B cell (primary cell): ENCODE measurements at regions not wholly inside any gene's neighbourhood (a gene's known extent, or its start where the extent isn't known, plus 50 kb on each side); places are given as distances from the start of the nearest gene placed in this dataset.
"Not testable (repeated sequence)": the region's sequence is repeated elsewhere in the genome, so short reads cannot be mapped to it uniquely, and the experiment has no call there.

Experiments
- ATAC-seq: fragments of 200-7000 bp; cut with Tn5 transposase; one replicate; pipeline ENCODE4 v1.10.0; 2021; ENCODE audit warnings: low read depth, mild to moderate bottlenecking, moderate number of reproducible peaks, moderate library complexity
- CTCF ChIA-PET: fragments of 350-600 bp; sonication (Branson Sonifier 250); formaldehyde crosslinking; loops from one replicate; lab custom pipeline; 2021; ENCODE audit warnings: antibody characterized with exemption, inconsistent platforms; lab: Charles Lee
- POLR2A ChIA-PET: fragments of 350-600 bp; sonication (Branson Sonifier 250); formaldehyde crosslinking; loops from one replicate; lab custom pipeline; 2021; ENCODE audit warnings: antibody characterized with exemption; lab: Charles Lee
- DNase-seq: peaks from one replicate; pipeline ENCODE4 v3.0.0; 2013
- H2AFZ ChIP-seq: 2 replicates; pipeline ENCODE4 v1.6.1; 2012; ENCODE audit warnings: mild to moderate bottlenecking, low read depth, low read length; ENCODE audit not compliant: insufficient read depth, poor library complexity, severe bottlenecking
- H3K27ac ChIP-seq, 2 donors: 1 replicate in 1 of 2; 2 replicates in 1 of 2; pipeline ENCODE4 v1.5.1; 2012 to 2013; ENCODE audit warnings: low read length in 2 of 2, mild to moderate bottlenecking in 2 of 2, moderate library complexity in 1 of 2
- H3K27me3 ChIP-seq, 4 experiments: fragments of 200-600 bp in 1 of 4; sonication (generic) in 1 of 4; replicated peaks in 1 of 4; 1 replicate in 2 of 4; 2 replicates in 2 of 4; pipeline versions ENCODE4 v1.6.1 to v1.7.0; 2013 to 2016; ENCODE audit warnings: low read length in 3 of 4, mild to moderate bottlenecking in 2 of 4, mixed read lengths in 1 of 4, moderate library complexity in 1 of 4; ENCODE audit not compliant: insufficient read depth in 4 of 4, control insufficient read depth in 3 of 4; ENCODE audit errors: control extremely low read depth in 1 of 4
- H3K36me3 ChIP-seq, 2 experiments: replicated peaks in 1 of 2; 1 replicate in 1 of 2; 2 replicates in 1 of 2; pipeline versions ENCODE4 v1.6.1 to v1.7.1; 2013; ENCODE audit warnings: low read length in 1 of 2; ENCODE audit not compliant: insufficient read depth in 2 of 2, control insufficient read depth in 1 of 2; ENCODE audit errors: control extremely low read depth in 1 of 2, extremely low read depth in 1 of 2
- H3K4me1 ChIP-seq, 2 donors: fragments of 200-600 bp in 1 of 2; sonication (generic) in 1 of 2; 1 replicate in 1 of 2; 2 replicates in 1 of 2; pipeline versions ENCODE4 v1.5.1 to v1.6.1; 2013 to 2017; ENCODE audit warnings: low read length in 2 of 2; ENCODE audit not compliant: control insufficient read depth in 2 of 2, insufficient read depth in 2 of 2
- H3K4me2 ChIP-seq: replicated peaks from 2 replicates; pipeline ENCODE3; 2012; ENCODE audit warnings: mild to moderate bottlenecking, low read depth, low read length; ENCODE audit not compliant: poor library complexity, severe bottlenecking
- H3K4me3 ChIP-seq, 5 experiments: fragments of 200-600 bp in 1 of 5; sonication (generic) in 1 of 5; 1 replicate in 3 of 5; 2 replicates in 2 of 5; pipeline versions ENCODE4 v1.5.1 to v1.7.0; 2011 to 2016; ENCODE audit warnings: low read length in 4 of 5, mild to moderate bottlenecking in 4 of 5, low read depth in 2 of 5, control low read depth in 1 of 5, moderate library complexity in 1 of 5; ENCODE audit not compliant: insufficient read depth in 1 of 5; ENCODE audit errors: control extremely low read depth in 1 of 5, extremely low read depth in 1 of 5
- H3K79me2 ChIP-seq: fragments of 200-600 bp; sonication (generic); one replicate; pipeline ENCODE4 v1.6.0; 2016; ENCODE audit warnings: low read length; ENCODE audit not compliant: control insufficient read depth, insufficient read depth
- H3K9ac ChIP-seq: fragments of 200-600 bp; sonication (generic); 2 replicates; pipeline ENCODE4 v1.6.1; 2017; ENCODE audit warnings: mild to moderate bottlenecking, low read length, moderate library complexity
- H3K9me3 ChIP-seq, 3 donors: one replicate each; pipeline versions ENCODE4 v1.6.1 to v1.7.1; 2013; ENCODE audit warnings: low read length in 2 of 3; ENCODE audit not compliant: control insufficient read depth in 2 of 3, insufficient read depth in 1 of 3; ENCODE audit errors: control extremely low read depth in 1 of 3
- H4K20me1 ChIP-seq: 2 replicates; pipeline ENCODE4 v1.6.0; 2012; ENCODE audit warnings: mild to moderate bottlenecking, low read length; ENCODE audit not compliant: insufficient read depth, control insufficient read depth, poor library complexity, severe bottlenecking
- H3K27ac Mint-ChIP-seq: one replicate; pipeline ENCODE4 v1.8.0; 2021; ENCODE audit warnings: mixed read lengths
- H3K27me3 Mint-ChIP-seq: one replicate; pipeline ENCODE4 v1.8.0; 2021; ENCODE audit warnings: mixed read lengths
- H3K4me1 Mint-ChIP-seq: one replicate; pipeline ENCODE4 v1.8.0; 2021; ENCODE audit warnings: mixed read lengths
- H3K4me3 Mint-ChIP-seq: one replicate; pipeline ENCODE4 v1.8.0; 2021; ENCODE audit warnings: mixed read lengths
- H3K9me3 Mint-ChIP-seq: one replicate; pipeline ENCODE4 v1.8.0; 2022; ENCODE audit warnings: mixed read lengths; ENCODE audit not compliant: insufficient read depth
- EZH2 ChIP-seq: IDR thresholded peaks from 2 replicates; pipeline ENCODE4 v1.6.1; 2012; ENCODE audit warnings: borderline replicate concordance, low read depth, mild to moderate bottlenecking, moderate library complexity, low read length; ENCODE audit not compliant: insufficient read depth, poor library complexity, severe bottlenecking
- whole genome bisulfite sequencing: methylation state at CpG from one replicate; pipeline ENCODE4 v1.1.5; 2013; ENCODE audit warnings: missing lambda C conversion rate; ENCODE audit not compliant: insufficient coverage; 5-methylcytosine and 5-hydroxymethylcytosine counted together
- intact Hi-C: fragments of 100-400 bp; cut with micrococcal nuclease; formaldehyde crosslinking; loops from one replicate; pipeline ENCODE4 v1.10.0; 2022
- TF ChIP-seq, protein P1 (sequence below): fragments of 200-600 bp; IDR thresholded peaks from one replicate; pipeline ENCODE4 v1.8.0; 2022; ENCODE audit warnings: antibody characterized with exemption, mild to moderate bottlenecking

DNA sequence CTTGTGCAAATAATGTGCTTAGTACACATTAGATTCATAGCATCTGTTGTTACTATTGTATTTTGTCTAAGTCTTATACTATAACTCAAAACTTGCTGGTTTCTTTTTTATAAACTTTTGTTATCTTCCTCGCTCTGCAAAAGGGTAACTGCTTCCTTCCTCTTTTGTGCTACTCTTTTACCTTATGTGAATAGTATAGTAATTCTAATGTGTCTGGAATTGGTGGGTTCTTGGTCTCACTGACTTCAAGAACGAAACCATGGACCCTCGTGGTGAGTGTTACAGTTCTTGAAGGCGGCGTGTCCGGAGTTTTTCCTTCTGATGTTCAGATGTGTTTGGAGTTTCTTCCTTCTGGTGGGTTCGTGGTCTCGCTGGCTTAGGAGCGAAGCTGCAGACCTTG lies 563.1 kb upstream of the LUZP2 start:
- WGBS = 15% methylated on average over 5 of the region's 9 CpGs
- Histone ChIP-seq H3K9ac (no peak overlapping the region), H3K4me1 (no peaks in the 10 kb centered on the region), H3K4me2 (no peak overlapping the region), H3K9me3 (peaks cover 0 to 3% (median 0%) of the 10 kb centered on the region in 3 donors), H3K27ac (no peak overlapping the region), H3K27me3 (no peaks in the 10 kb centered on the region), H4K20me1 (no peaks in the 10 kb centered on the region), H3K36me3 (no peaks in the 10 kb centered on the region), H2AFZ (peak overlapping the region; percentile 38), H3K79me2 (no peaks in the 10 kb centered on the region), H3K4me3 (no peak overlapping the region)
- H3K4me1 Mint-ChIP-seq = peaks cover 2% of the 10 kb centered on the region
- intact Hi-C loops = no loop called here
- TF ChIP-seq EZH2 = no peak
- TF ChIP-seq, protein P1, sequence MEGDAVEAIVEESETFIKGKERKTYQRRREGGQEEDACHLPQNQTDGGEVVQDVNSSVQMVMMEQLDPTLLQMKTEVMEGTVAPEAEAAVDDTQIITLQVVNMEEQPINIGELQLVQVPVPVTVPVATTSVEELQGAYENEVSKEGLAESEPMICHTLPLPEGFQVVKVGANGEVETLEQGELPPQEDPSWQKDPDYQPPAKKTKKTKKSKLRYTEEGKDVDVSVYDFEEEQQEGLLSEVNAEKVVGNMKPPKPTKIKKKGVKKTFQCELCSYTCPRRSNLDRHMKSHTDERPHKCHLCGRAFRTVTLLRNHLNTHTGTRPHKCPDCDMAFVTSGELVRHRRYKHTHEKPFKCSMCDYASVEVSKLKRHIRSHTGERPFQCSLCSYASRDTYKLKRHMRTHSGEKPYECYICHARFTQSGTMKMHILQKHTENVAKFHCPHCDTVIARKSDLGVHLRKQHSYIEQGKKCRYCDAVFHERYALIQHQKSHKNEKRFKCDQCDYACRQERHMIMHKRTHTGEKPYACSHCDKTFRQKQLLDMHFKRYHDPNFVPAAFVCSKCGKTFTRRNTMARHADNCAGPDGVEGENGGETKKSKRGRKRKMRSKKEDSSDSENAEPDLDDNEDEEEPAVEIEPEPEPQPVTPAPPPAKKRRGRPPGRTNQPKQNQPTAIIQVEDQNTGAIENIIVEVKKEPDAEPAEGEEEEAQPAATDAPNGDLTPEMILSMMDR = no peak
- DNase-seq = no peak
- no peaks in the 10 kb centered on the region for H3K9me3 Mint-ChIP-seq
- no peak for ATAC-seq
- H3K27ac Mint-ChIP-seq = no peak overlapping the region
- H3K27me3 Mint-ChIP-seq = no peaks in the 10 kb centered on the region
- ChIA-PET CTCF (no interaction called here), POLR2A (no interaction called here)
- peak overlapping the region; percentile 35 for H3K4me3 Mint-ChIP-seq

DNA sequence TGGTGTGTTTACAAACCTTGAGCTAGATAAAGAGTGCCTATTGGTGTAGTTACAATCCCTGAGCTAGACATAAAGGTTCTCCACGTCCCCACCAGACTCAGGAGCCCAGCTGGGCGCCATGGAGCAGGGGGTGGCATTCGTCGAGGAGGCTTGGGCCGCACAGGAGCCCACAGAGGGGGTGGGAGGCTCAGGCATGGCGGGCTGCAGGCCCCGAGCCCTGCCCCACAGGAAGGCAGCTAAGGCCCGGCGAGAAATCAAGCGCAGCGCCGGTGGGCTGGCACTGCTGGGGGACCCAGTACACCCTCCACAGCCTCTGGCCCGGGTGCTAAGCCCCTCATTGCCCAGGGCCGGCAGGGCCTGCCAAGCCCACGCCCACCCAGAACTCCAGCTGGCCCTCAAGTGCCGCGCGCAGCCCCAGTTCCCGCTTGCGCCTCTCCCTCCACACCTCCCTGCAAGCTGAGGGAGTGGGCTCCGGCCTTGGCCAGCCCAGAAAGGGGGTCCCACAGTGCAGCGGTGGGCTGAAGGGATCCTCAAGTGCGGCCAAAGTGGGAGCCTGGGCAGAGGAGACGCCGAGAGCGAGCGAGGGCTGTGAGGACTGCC lies 562.1 kb upstream of the LUZP2 start:
- intact Hi-C loops, ATAC-seq, H3K9me3 Mint-ChIP-seq, H3K79me2 ChIP-seq, H3K27me3 Mint-ChIP-seq, H4K20me1 ChIP-seq, H3K9ac ChIP-seq, H3K27ac Mint-ChIP-seq, H3K9me3 ChIP-seq, DNase-seq, H3K27ac ChIP-seq, POLR2A ChIA-PET, H3K4me3 Mint-ChIP-seq, H3K27me3 ChIP-seq, H2AFZ ChIP-seq, H3K4me3 ChIP-seq, CTCF ChIA-PET, H3K4me1 Mint-ChIP-seq, H3K4me2 ChIP-seq, H3K36me3 ChIP-seq, H3K4me1 ChIP-seq: not testable (repeated sequence)
- WGBS = 95% methylated on average over 23 of the region's 27 CpGs

DNA sequence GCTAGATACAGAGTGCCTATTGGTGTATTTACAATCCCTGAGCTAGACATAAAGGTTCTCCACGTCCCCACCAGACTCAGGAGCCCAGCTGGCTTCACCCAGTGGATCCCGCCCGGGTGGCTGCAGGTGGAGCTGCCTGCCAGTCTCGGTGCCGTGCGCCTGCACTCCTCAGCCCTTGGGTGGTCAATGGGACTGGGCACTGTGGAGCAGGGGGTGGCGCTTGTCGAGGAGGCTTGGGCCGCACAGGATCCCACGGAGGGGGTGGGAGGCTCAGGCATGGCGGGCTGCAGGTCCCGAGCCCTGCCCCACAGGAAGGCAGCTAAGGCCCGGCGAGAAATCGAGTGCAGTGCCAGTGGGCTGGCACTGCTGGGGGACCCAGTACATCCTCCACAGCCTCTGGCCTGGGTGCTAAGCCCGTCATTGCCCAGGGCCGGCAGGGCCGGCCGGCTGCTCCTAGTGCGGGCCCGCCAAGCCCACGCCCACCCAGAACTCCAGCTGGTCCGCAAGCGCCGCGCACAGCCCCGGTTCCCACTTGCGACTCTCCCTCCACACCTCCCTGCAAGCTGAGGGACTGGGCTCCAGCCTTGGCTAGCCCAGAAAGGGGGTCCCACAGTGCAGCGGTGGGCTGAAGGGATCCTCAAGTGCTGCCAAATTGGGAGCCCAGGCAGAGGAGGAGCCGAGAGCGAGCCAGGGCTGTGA lies 554.6 kb upstream of the LUZP2 start:
- H3K4me1 ChIP-seq, H3K9ac ChIP-seq, H3K27ac ChIP-seq, H2AFZ ChIP-seq, H3K9me3 Mint-ChIP-seq, ATAC-seq, H3K27me3 Mint-ChIP-seq, DNase-seq, H3K27ac Mint-ChIP-seq, H4K20me1 ChIP-seq, H3K4me3 Mint-ChIP-seq, H3K36me3 ChIP-seq, intact Hi-C loops, POLR2A ChIA-PET, H3K4me2 ChIP-seq, H3K79me2 ChIP-seq, H3K4me3 ChIP-seq, H3K4me1 Mint-ChIP-seq, CTCF ChIA-PET, H3K27me3 ChIP-seq: not testable (repeated sequence)
- peaks cover 0 to 13% (median 0%) of the 10 kb centered on the region in 3 donors for H3K9me3 ChIP-seq
- 91% methylated on average over 31 of the region's 31 CpGs for WGBS
